HG03558 (cell line): ENCODE measurements at regions not wholly inside any gene's neighbourhood (a gene's known extent, or its start where the extent isn't known, plus 50 kb on each side); places are given as distances from the start of the nearest gene placed in this dataset.
"Not testable (repeated sequence)": the region's sequence is repeated elsewhere in the genome, so short reads cannot be mapped to it uniquely, and the experiment has no call there.

ENCODE experiments used
- ATAC-seq: cut with Tn5 transposase; IDR thresholded peaks from one replicate; pipeline ENCODE4 v1.9.1; 2021; ENCODE audit warnings: moderate number of reproducible peaks; ENCODE audit not compliant: unreplicated experiment; ENCODE audit errors: extremely low read depth

DNA sequence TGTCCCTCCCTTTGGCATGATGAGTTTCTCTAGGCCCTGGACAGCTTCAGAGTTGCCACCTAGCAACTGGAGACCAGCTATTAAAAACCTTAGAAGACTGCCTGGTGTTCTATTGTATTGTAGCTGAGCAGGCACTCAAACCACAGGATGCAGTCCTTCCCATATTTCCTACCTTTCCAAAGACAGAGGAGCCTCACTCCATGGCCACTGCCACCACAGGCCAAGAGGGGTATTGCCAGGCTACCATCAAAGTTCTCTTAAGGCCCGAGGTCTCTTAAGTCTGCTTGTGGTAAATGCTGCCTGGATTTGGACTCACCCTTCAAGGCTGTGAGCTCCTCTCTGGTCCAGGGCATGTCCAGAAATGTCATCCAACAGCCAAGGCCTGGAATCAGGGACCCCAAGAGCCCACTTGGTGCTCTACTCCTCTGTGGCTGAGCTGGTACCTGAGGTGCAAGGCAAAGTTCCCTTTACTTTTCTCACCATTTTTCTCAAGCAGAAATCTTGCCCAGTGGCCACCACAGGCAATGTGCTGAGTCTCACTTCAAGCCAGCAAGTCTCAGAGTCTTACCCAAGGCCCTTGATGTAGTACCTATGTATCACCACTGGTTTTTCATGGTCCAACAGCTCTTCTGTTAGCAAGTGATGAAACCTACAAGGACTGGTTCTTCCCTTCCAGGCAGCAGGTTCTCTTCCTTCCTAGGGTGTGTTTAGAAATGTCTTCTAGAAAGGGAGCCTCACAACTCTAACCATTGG is 269.4 kb downstream of the AMY1C start:
- no peak for ATAC-seq

DNA sequence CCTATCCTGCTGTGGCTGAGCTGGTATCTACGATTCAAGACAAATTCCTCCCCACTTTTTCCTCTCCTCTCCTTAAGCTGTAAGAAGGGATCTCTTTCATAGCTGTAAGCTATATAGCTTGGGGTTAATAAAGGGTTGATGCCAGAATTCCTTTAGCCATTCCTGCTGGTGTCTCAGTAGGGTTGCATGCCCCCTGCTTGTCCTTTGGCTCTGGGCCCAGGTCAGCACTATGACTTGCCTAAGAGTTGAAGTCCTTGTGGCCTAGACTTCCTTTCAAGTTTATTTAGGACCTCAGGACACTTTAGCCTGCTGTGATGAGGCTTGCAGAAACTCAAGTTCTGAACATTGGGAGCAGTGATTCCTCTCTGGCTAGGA is 270.0 kb downstream of the AMY1C start:
- no peak for ATAC-seq

DNA sequence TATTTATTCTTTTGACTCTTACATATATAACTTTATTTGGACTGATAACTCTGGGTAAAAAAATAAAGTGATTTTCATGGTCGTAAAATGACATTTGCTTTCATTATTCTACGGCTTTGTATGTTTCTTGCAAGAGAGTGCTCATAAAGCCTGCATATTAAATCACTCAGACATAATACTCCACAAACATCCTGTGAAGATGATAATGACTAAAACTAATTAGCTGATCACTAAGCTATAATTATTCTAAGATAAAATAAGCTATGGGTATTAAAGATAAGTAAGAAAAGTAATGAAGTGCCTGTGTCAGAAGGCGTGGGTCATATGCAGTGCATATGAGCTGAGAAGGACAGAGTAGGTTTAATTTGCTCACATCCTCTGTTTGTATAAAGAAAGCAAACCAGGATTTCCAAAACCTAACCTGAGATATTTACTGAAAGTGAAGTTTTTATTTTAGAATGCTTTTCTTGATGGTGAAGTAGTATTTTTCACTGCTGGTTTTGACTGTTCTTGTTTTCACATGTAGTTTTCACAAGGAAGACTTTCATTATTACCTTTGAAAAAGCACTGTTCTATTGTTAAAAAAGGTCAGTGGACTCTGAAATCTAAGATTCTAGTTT is 278.8 kb downstream of the AMY1C start:
- no peak for ATAC-seq

DNA sequence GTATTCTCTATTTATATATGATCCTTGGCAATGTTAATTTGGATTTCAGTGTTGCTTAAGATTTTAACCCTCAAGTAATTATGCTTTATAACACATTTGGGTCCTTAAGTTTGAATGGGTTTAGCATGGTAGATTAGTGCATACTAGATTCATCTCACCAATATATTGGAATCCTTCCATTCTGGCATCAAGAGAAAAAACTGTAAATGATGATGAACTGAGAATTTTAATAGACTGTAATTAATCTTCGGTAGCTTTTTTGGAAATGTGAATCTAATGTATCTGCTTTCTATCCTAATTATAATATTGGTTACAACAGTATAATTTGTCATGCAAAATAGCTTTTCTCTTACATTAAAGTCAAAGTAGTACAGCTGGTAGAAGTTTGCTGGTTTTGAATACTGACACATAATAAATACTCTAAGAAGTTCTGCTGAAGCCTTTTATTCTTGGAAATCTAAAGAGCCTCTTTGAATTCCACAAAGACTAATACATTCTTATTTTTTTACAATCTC is 279.8 kb downstream of the AMY1C start:
- ATAC-seq: no peak

DNA sequence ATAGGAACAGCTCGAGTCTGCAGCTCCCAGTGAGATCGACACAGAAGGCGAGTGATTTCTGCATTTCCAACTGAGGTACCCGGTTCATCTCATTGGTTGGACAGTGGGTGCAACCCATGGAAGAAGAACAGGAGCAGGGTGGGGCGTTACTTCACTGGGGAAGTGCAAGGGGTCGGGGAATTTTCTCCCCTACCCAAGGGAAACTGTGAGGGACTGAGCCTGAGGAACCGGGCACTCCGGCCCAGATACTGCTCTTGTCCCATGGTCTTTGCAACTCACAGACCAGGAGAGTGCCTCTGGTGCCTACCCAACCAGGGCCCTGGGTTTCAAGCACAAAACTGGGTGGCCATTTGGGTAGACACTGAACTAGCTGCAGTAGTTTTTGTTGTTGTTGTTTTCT is 307.1 kb downstream of the AMY1C start:
- no peak for ATAC-seq

DNA sequence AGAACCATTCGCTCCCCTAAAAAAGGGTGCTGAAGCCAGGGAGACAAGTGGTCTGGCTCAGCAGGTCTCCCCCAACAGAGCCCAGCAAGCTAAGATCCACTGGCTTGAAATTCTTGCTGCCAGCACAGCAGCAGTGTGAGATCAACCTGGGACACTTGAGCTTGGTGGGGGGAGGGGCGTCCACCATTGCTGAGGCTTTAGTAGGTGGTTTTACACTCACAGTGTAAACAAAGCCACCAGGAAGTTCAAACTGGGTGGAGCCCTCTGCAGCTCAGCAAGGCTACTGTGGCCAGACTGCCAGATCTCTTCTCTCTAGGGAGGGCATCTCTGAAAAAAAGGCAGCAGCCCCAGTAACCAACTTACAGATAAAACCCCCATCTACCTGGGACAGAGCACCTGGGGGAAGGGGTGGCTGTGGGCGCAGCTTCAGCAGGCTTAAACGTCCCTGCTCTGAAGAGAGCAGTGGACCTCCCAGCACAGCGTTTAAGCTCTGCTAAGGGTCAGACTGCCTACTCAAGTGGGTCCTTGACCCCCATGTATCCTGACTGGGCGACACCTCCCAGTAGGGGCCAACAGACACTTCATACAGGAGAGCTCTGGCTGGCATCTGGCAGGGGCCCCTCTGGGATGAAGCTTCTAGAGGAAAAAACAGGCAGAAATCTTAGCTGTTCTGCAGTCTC is 307.7 kb downstream of the AMY1C start:
- ATAC-seq: not testable (repeated sequence)

DNA sequence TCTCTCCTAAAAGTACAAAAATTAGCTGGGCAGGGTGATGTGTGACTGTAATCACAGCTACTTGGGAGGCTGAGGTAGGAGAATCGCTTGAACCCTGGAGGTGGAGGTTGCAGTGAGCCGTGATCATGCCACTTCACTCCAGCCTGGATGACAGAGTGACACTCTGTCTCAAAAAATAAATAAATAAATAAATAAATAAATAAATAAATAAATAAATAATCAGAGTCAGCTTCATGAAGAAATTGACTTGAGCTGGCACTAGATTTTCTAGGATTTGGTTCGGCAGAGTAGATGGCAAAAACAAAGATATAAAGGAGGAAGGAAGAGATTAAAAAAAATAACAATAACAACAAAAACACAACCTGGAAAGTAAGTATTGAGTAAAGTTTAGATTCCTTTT is 311.9 kb downstream of the AMY1C start:
- not testable (repeated sequence) for ATAC-seq

DNA sequence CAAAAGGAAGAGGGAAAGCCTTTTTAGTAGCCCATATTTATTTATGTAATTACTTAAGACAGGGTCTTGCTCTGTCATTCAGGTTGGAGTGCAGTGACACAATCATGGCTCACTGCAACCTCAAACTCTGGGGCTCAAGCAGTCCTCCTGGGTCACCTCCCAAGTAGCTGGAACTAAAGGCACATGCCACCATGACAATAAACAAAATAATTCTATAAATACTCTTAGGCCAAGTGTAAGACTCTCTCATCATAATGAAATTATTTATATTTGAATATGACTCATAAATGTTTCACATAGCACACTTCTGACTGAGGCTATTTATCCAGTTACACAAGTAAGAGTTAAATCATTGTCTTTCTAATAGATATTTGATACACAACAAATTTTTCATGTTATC is 314.7 kb downstream of the AMY1C start:
- ATAC-seq: no peak

DNA sequence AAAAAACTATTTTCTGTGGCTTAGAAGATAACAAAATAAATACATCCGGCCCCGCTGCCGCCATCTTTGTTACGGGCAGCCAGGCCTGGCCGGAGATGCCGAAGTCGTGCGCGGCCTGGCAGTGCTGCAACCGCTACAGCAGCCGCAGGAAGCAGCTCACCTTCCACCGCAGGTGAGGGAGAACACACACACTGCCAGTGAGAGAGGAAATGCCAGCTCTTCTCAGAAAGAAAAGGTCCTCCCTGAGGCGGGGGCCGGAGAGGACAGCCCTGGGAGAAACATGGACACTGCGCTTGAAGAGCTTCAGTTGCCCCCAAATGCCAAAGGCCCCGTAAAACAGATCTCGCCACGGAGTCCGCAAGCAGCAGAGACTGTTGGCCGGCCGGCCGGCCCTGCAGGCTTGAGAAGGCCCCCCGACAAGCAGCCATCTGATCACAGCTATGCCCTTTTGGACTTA is 323.2 kb downstream of the AMY1C start:
- ATAC-seq: no peak

DNA sequence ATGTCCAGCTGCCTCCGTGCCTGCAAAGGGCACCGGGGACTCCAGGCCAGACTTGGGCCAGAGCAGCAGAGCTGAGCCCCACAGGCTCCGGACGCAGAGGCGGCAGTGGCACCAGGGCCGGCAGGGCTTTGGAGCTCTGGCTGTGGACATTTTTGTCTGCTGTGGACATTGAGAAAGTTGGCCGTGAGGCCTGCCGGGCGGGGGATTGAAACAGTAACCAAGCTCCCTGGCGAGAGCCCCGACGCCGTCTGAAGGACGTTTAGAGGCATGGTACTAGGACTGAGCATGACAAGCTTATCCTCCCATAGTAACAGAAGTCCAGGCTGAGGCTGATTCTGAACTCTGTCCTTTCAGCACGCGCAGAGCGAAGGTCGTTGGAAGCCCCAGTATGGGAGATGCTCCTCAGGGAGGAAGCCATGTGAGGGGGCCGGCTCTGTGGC is 323.8 kb downstream of the AMY1C start:
- ATAC-seq: no peak

DNA sequence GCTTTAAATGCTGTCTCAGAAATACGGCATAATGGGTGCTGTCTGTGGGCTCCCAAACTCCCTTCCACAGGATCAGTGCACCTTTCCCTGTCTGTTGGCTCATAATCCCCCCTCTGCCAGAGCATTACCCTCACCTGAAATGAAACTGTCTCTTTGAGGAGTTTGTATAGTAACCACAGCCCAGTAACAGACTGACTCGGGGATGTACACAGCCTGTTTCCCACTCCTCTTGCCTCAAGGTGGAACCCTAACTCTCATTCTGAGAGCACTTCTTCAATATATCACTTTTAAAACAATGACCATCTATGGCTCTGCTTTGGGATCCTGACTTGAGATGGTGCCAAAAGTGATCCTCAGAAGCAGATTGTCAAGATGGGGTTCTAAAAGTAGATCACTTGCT is 332.5 kb downstream of the AMY1C start:
- ATAC-seq: no peak

DNA sequence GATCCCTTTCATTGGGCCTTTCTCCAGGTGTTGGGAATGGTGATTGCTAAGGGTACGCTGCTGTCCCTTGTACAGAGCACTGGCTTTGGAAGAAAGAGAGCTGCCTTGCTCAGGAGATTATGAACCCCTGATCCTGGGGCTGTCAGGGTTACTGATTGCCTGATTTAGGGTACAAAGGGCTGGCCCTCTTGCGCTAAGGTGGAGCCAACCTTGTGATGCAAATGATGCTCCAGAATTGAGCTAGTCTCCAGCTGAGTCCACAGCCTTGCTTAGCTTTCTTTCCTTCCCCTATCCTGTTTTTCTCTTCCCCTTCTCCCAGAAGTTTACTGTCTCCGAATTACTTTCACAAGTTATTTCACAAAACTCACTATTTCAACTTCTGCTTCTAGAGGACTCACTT is 334.7 kb downstream of the AMY1C start:
- no peak for ATAC-seq

DNA sequence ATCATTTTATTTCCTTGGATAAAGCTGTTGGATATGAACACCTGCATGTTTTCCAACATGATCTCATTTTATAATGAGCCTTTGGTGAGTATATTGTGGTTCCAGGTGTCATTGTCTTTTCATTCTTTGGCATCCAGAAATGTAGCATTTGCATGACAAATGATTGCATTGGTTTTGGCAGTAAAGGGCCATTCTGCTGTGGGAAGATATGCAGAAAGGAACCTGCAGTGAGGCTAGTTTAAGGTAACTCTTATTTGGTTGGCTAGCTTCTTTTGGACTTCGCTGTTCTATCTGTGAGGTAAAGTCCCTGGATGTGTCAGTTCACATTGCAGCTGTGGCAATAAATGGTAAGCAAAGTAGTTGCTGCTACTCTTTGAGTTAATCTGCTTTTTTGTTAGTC is 343.0 kb downstream of the AMY1C start:
- ATAC-seq: no peak

DNA sequence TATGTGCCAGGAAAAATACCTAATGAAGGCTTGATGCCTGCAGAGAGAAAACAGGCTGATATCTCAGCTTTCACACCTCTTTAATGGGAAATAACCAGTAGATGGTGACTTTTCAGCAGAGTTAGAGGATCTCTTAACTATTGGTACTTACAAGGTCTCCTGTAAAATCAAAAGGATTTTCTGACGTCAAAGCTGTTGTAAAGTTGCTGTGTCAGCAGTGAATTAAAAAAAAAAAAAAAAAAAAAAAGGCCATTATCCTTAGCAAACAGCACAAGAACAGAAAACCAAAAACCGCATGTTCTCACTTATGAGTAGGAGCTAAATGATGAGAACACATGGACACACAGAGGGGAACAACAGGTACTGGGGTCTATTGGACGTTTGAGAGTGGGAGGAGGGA is 349.1 kb downstream of the AMY1C start:
- ATAC-seq: no peak

DNA sequence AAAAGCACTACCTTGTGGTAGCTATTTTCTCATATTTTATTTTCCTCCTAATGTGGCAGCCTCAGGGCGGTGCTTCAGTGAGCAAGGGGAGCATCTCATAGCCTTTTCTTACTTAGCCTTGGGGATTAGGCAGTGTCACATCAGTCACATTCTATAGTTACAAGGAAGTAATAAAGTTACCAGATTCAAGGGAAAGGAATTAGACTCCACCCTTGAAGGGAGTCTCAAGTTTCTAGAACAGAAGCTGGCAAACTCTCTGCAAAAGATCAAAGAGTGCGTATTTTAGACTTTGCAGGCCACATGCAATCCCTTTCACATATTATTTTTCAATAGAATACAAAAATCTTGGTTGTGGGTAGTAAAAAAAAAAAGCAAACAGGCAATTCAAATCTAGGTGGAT is 350.4 kb downstream of the AMY1C start:
- ATAC-seq: no peak

DNA sequence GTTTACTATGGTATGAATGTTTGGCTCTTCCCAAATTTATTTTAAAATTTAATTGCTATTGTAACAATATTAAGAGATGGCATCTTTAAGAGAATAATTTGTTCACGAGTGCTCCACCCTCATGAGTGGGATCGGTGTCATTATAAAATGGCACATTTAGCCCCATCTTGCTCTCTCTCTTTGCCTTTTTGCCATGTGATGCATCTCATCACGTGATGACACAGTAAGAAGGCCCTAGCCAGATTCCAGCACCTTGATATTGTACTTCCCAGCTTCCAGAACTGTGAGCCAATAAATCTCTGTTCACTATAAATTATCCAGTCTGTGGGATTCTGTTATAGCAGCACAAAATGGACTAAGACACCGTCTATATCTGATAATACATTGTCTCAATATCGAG is 355.8 kb downstream of the AMY1C start:
- ATAC-seq: no peak

DNA sequence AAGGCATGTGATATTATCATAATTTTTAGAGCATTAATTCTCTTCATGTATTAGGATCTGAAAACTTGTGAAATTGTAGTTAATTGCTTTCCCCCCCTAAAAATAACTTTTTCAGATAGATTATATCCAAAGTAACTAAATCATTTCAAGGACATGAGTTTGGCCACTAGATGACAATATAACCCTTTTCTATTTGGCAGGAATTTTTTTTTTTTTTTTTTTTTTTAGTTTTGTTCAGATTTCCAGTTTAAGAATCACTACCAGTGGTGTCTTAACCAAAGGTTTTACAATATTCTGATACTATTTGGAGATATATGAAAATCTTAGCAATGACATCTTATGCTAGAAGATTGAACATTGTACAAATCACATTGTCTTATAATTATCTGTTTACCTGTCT is 370.8 kb downstream of the AMY1C start:
- no peak for ATAC-seq

DNA sequence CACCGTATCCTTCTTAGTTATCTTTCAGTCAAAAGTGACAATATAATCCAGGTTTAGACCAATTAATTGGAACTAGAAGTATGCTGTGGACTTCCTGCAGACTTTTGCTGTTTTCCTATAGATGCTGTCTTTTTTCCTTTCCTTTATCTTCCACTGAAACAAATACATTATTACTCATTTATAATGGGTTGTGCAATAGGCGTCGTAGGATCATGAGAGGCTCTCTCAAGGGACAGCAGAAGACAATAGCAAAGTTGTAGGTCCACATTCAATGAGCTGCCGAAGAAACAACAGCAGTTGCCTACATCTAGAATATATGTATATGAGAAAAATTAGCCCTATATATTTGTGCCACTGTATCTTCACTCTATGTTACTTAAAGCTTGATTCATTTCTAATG is 371.6 kb downstream of the AMY1C start:
- ATAC-seq: no peak

DNA sequence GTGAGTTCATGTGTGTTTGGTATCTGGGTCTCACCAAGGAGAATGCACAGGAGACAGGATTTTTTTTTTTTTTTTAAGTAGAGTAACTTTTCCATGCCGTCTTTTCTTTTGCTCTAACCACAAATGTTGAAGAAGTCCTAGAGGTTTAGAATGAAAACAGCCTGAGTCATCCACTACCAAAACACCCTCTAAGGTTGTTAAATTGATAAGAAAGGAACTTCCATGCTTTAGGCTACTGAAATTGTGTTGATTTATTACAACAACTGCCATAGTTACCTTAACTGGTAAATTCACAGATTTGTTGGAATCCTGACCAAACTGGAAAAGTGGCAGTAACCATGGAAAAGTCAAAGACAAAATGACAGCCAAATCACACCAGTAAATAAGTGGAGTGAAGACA is 375.6 kb downstream of the AMY1C start:
- ATAC-seq: no peak

DNA sequence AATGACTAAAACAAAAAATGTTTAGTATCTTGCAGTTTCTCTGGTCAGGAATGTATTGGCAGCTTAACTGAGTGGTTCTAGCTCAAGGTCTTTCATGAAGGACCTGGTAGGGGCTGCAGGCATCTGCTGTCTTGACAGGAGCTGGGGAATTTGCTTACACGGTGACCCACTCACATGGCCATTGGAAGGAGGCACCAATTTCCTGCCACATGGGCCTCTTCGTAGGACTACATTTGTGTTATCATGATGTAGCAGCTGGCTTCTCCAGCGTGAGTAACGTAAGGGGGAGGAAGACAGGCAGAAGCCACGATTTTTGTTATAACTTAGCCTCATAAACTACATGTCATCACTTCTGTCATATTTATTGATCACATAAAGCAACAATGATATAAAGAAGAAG is 376.3 kb downstream of the AMY1C start:
- no peak for ATAC-seq

DNA sequence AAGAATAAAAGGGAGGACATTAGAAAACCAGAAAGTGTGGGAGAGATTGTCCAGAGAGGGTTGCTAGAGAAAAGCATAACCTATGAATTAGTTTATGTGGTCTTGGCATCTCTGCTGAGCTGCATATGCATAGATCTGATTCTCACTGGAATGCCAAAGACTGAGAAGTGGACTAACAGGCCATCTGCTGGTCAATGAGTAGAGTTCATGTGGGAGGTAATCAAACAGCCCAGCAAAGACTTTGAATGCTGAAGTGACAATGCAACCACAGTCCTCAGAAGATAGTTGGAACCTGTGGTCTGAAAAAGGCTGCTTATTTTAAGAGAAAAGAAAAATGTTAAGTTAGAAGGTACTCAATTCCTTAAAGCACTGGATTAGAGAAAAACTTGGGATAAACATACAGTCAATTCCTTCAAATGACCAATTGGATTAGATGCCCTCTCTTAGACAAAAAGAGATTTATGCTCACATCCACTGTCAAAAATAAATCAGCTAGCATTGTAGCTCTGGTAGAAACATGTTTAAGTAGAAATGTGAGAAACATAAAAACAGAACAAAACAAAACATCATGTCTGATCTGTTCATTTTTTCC is 382.8 kb downstream of the AMY1C start:
- no peak for ATAC-seq
